ENCODE measurements at regions not wholly inside any gene's neighbourhood (a gene's known extent, or its start where the extent isn't known, plus 50 kb on each side); places are given as distances from the start of the nearest gene placed in this dataset.
"Not testable (repeated sequence)": the region's sequence is repeated elsewhere in the genome, so short reads cannot be mapped to it uniquely, and the experiment has no call there.

GRCh38 chr4:141459020-141459419, 177.4 kb upstream of the IL15 start:
- no peak for DNase-seq (ENCODE audit: low read depth in 3 of 3)

- no peak for DNase-seq (ENCODE audit: low read depth in 3 of 3)
Measured at GRCh38 chr4:141462361-141462760, 174.0 kb upstream of the IL15 start.

- DNase-seq (ENCODE audit: low read depth in 3 of 3), result no peak
Measured at GRCh38 chr4:141463678-141464077, 172.7 kb upstream of the IL15 start.

- no peak for DNase-seq (ENCODE audit: low read depth in 3 of 3)
Measured at GRCh38 chr4:141464366-141464765, 172.0 kb upstream of the IL15 start.

GRCh38 chr4:141465171-141465570, 171.2 kb upstream of the IL15 start:
- no peak for DNase-seq (ENCODE audit: low read depth in 3 of 3)

GRCh38 chr4:141467225-141467624, 169.2 kb upstream of the IL15 start:
- no peak for DNase-seq (ENCODE audit: low read depth in 3 of 3)

- no peak for DNase-seq (ENCODE audit: low read depth in 3 of 3)
Measured at GRCh38 chr4:141469392-141469791, 167.0 kb upstream of the IL15 start.

GRCh38 chr4:141473026-141473540, 163.3 kb upstream of the IL15 start:
- no peak for DNase-seq (ENCODE audit: low read depth in 3 of 3)

- no peak for DNase-seq (ENCODE audit: low read depth in 3 of 3)
Measured at GRCh38 chr4:141473952-141474351, 162.4 kb upstream of the IL15 start.

- no peak for DNase-seq (ENCODE audit: low read depth in 3 of 3)
Measured at GRCh38 chr4:141480950-141481349, 155.4 kb upstream of the IL15 start.

- DNase-seq (ENCODE audit: low read depth in 3 of 3), result not testable (repeated sequence)
Measured at GRCh38 chr4:141484298-141484697, 152.1 kb upstream of the IL15 start.

GRCh38 chr4:141486375-141486997, 149.9 kb upstream of the IL15 start:
- no peak for DNase-seq (ENCODE audit: low read depth in 3 of 3)

GRCh38 chr4:141497627-141498026, 138.8 kb upstream of the IL15 start:
- DNase-seq (ENCODE audit: low read depth in 3 of 3), result no peak

- no peak for DNase-seq (ENCODE audit: low read depth in 3 of 3)
Measured at GRCh38 chr4:141499261-141499853, 137.0 kb upstream of the IL15 start.

GRCh38 chr4:141501395-141501794, 135.0 kb upstream of the IL15 start:
- DNase-seq (ENCODE audit: low read depth in 3 of 3), result no peak

GRCh38 chr4:141501931-141502330, 134.5 kb upstream of the IL15 start:
- DNase-seq (ENCODE audit: low read depth in 3 of 3), result no peak

GRCh38 chr4:141502755-141503154, 133.6 kb upstream of the IL15 start:
- DNase-seq (ENCODE audit: low read depth in 3 of 3), result no peak

GRCh38 chr4:141503260-141503659, 133.1 kb upstream of the IL15 start:
- DNase-seq (ENCODE audit: low read depth in 3 of 3), result no peak

GRCh38 chr4:141511055-141511454, 125.3 kb upstream of the IL15 start:
- no peak for DNase-seq (ENCODE audit: low read depth in 3 of 3)

- DNase-seq (ENCODE audit: low read depth in 3 of 3), result no peak
Measured at GRCh38 chr4:141513866-141514265, 122.5 kb upstream of the IL15 start.

- no peak for DNase-seq (ENCODE audit: low read depth in 3 of 3)
Measured at GRCh38 chr4:141518222-141518621, 118.2 kb upstream of the IL15 start.

GRCh38 chr4:141524116-141524515, 112.3 kb upstream of the IL15 start:
- no peak for DNase-seq (ENCODE audit: low read depth in 3 of 3)

GRCh38 chr4:141524841-141525240, 111.5 kb upstream of the IL15 start:
- no peak for DNase-seq (ENCODE audit: low read depth in 3 of 3)

GRCh38 chr4:141530627-141531026, 105.8 kb upstream of the IL15 start:
- no peak for DNase-seq (ENCODE audit: low read depth in 3 of 3)

All from stimulated activated CD4-positive, alpha-beta T cell treated with anti-CD3 and anti-CD28 coated beads, TNF-alpha, amount 100 ng/mL, for 4 hours (primary cell).